Adrenal gland (tissue), 9 donors: ENCODE measurements at regions not wholly inside any gene's neighbourhood (a gene's known extent, or its start where the extent isn't known, plus 50 kb on each side); places are given as distances from the start of the nearest gene placed in this dataset.

Source experiments
- DNase-seq, 7 donors: peaks; one replicate each; pipeline ENCODE4 v3.0.0-alpha.2; 2019 to 2020
- H3K27ac ChIP-seq, 5 donors: fragments of 200-600 bp; sonication (generic) in 4 of 5; 1 replicate in 3 of 5; 2 replicates in 2 of 5; pipeline versions ENCODE4 v1.5.1 to v1.8.0; 2016 to 2020; ENCODE audit warnings: mild to moderate bottlenecking in 1 of 5
- H3K27me3 ChIP-seq: fragments of 200-600 bp; 2 replicates; pipeline ENCODE4 v1.8.0; 2021
- H3K36me3 ChIP-seq, 2 donors: fragments of 200-600 bp; replicated peaks in 1 of 2; 1 replicate in 1 of 2; 2 replicates in 1 of 2; pipeline versions ENCODE4 v1.5.1 to v1.8.0; 2018 to 2022
- H3K4me1 ChIP-seq, 2 donors: fragments of 200-600 bp; replicated peaks in 1 of 2; 1 replicate in 1 of 2; 2 replicates in 1 of 2; pipeline versions ENCODE4 v1.5.1 to v1.8.0; 2018 to 2021
- H3K4me3 ChIP-seq, 4 donors: fragments of 200-600 bp; sonication (generic) in 3 of 4; one replicate each; pipeline ENCODE4 v1.5.1; 2016 to 2018
- H3K9me3 ChIP-seq, 3 donors: fragments of 200-600 bp; sonication (generic) in 1 of 3; replicated peaks in 1 of 3; 1 replicate in 2 of 3; 2 replicates in 1 of 3; pipeline versions ENCODE4 v1.5.1 to v1.8.0; 2016 to 2021
- POLR2A ChIP-seq, 2 donors: fragments of 450-650 bp; IDR thresholded peaks; one replicate each; pipeline ENCODE4 v1.6.1; 2017; ENCODE audit warnings: antibody characterized with exemption in 2 of 2, mild to moderate bottlenecking in 2 of 2, moderate library complexity in 1 of 2
- WGBS, 4 donors: extraction: QIAGEN DNeasy Blood & Tissue Kit in 2 of 4; methylation state at CpG; one replicate each; pipeline versions ENCODE4 v1.1.5 to v1.1.7; 2013 to 2017; 5-methylcytosine and 5-hydroxymethylcytosine counted together
- intact Hi-C, 2 donors: fragments of 100-400 bp; cut with DNase I; formaldehyde crosslinking; loops; one replicate each; pipeline versions ENCODE4 v1.14.1 to v1.15.0; 2022 to 2023
- TF ChIP-seq, protein P1 (sequence below), 6 experiments: fragments of 450-650 bp in 4 of 6; fragments of 200-600 bp in 2 of 6; sonication (generic) in 1 of 6; IDR thresholded peaks; 1 replicate in 5 of 6; 2 replicates in 1 of 6; pipeline versions ENCODE4 v1.5.1 to v1.8.0; 2016 to 2021; ENCODE audit warnings: antibody characterized with exemption in 6 of 6, mild to moderate bottlenecking in 2 of 6, moderate library complexity in 1 of 6
- donor health status: healthy with polysubstance abuse.
- donor health status: Bipolar disorder and iron deficiency.
- donor health status: DM: yes; HTN: yes; CAD: no.
- donor health status: DM: no; HTN: no; CAD: no.
- donor health status: DM: no; HTN: no; CAD: no.

DNA sequence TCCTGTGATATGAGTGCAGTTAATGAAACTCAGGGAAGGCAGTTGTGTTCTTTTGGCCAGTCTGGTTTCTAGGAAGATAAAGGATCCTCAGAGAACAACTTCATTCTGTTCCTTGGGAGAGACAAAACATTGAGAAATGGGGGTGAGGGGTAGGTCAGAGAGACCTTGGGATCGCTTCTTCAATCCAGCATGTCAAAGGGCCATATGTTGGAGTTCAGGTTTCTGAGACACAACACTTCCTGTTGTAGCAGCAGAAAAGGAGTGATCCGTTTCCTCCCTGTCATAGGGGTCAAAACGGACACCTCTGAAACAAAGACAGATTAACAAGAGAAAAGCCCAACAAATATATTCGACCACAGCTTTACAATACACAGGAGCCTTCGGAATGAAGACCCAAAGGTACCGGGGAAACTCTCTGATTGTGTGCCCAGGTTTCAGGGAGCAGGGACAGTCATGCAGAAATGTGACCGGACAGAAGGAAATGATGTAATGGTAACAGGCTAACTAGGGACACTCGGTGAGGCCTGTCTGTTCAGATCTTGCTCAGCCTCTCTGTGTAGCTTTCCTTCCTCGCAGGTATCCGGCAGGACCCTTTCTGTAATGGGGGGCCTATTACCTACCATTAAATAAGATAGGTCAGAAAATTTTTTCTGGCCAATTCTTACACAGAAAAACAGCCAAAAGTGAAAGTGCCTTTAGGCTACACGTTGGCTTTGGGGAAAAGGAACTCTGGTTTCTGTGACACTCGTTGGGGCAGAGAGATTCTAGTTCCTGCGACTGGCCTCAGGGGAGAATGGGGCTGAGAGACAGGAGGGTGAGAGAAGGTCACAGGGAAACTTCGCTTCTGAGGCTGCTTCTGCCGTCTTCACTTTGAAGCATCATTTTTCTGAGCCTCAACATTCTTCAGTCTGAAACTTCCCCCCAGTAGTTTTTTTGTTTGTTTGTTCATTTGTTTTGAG, 103.3 kb upstream of the TLR3 start:
- 59 to 69% (median 67%) methylated on average over 15 of the region's 15 CpGs for WGBS, 4 donors
- TF ChIP-seq POLR2A (IDR thresholded peaks at IDR 0.05) = no peak
- TF ChIP-seq, protein P1, sequence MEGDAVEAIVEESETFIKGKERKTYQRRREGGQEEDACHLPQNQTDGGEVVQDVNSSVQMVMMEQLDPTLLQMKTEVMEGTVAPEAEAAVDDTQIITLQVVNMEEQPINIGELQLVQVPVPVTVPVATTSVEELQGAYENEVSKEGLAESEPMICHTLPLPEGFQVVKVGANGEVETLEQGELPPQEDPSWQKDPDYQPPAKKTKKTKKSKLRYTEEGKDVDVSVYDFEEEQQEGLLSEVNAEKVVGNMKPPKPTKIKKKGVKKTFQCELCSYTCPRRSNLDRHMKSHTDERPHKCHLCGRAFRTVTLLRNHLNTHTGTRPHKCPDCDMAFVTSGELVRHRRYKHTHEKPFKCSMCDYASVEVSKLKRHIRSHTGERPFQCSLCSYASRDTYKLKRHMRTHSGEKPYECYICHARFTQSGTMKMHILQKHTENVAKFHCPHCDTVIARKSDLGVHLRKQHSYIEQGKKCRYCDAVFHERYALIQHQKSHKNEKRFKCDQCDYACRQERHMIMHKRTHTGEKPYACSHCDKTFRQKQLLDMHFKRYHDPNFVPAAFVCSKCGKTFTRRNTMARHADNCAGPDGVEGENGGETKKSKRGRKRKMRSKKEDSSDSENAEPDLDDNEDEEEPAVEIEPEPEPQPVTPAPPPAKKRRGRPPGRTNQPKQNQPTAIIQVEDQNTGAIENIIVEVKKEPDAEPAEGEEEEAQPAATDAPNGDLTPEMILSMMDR (IDR thresholded peaks at IDR 0.05) = no peak
- peak in 1 of 7 donors; percentile 7 for DNase-seq
- no peaks in the 10 kb centered on the region for H3K9me3 ChIP-seq
- no peaks in the 10 kb centered on the region for H3K27me3 ChIP-seq
- H3K36me3 ChIP-seq = no peaks in the 10 kb centered on the region
- H3K4me1 ChIP-seq = peaks cover 4 to 13% of the 10 kb centered on the region in 2 donors
- peak overlapping the region in 1 of 4 donors; percentile 23 for H3K4me3 ChIP-seq
- intact Hi-C loops = no loop called here
- peak overlapping the region in 3 of 5 donors; percentile 23 to 75 (median 61) for H3K27ac ChIP-seq

DNA sequence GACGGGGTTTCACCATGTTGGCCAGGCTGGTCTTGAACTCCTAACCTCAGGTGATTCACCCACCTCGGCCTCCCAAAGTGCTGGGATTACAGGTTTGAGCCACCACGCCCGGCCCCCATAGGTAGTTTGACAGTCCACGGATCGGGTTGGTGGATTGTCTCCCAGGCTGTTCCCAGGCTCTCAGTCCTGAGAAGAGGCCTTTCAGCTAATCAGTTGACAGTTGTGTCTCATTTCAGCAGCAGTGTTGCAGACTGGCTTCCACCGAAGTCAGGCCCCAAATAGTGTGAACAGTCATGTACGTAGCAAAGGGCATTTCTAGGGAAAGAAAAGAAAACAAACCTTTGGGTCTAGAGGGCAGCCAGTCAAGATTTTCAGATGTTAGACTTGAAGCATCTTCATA, 102.4 kb upstream of the TLR3 start:
- WGBS, 4 donors = 84 to 95% (median 88%) methylated on average over 8 of the region's 8 CpGs
- H3K27ac ChIP-seq = peak overlapping the region in 1 of 5 donors; percentile 10
- H3K27me3 ChIP-seq = no peaks in the 10 kb centered on the region
- no peaks in the 10 kb centered on the region for H3K36me3 ChIP-seq
- no peak for DNase-seq
- peaks cover 4 to 13% of the 10 kb centered on the region in 2 donors for H3K4me1 ChIP-seq
- TF ChIP-seq, protein P1 (IDR thresholded peaks at IDR 0.05) = no peak
- no peak for TF ChIP-seq POLR2A (IDR thresholded peaks at IDR 0.05)
- no peaks in the 10 kb centered on the region for H3K9me3 ChIP-seq
- intact Hi-C loops = no loop called here
- H3K4me3 ChIP-seq = no peak overlapping the region

DNA sequence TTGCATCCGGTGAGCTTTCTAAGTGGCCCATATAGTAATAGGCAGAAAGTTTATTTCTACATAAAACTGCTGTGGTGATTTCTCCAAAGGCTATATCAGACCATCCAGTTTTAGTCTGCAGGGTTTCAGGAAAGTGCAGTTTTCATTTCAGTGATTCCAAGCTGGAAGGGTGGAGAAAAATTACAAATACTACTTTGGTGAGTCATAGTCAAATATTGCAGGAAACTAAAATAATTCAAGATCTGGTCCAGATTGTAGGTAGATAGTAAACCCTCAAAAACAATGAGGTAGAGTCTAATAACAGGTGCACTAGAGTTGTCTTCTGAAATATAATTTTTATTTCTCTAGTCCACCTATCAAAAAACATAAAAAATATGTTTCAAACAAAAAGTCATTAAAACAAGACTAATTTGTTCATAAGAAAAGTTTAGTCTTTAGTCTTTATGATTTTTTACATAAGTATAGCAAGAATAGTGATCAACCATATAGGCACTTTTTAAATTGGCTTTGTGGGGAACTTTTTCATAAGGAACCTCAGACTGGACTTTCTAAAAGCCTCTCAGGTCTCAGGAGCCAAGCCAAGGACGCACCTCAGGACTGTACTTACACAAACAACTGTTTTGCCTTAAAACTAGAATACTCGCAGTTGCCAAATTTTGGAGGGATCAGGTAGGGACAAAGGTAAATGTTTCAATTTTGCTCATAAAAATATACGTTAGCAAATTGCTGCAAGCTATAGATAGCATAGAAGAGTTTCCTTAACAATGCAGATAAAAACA, 101.8 kb upstream of the TLR3 start:
- Histone ChIP-seq H3K9me3 (no peaks in the 10 kb centered on the region), H3K4me1 (peaks cover 4 to 13% of the 10 kb centered on the region in 2 donors), H3K27me3 (no peaks in the 10 kb centered on the region), H3K4me3 (no peak overlapping the region), H3K36me3 (no peaks in the 10 kb centered on the region), H3K27ac (peak overlapping the region in 1 of 5 donors; percentile 10)
- no peak for DNase-seq
- no peak for TF ChIP-seq POLR2A (IDR thresholded peaks at IDR 0.05)
- TF ChIP-seq, protein P1 (IDR thresholded peaks at IDR 0.05) = no peak
- WGBS, 4 donors = 85 to 95% (median 86%) methylated on average over 4 of the region's 4 CpGs
- intact Hi-C loops = no loop called here

DNA sequence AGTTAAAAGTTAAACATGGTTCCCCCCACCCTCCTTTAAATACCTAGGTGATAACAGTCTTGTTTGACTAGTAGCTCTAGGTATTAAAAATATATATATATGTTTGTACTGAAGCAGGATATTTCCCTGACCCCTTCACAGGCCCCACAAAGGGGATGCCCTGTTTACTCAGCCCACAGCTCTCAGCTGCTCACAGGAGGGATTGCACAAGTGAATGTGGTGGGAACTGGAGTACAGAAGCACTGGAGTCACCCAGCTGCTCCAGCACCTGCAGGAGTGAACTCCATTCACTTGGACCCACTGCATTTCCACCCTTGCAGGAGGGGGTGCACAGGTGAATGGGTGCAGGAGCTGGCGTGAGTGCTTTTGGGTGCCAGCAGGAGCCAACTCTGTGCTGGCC, 99.3 kb upstream of the TLR3 start:
- Histone ChIP-seq H3K36me3 (no peaks in the 10 kb centered on the region), H3K4me1 (peaks cover 4 to 13% of the 10 kb centered on the region in 2 donors), H3K27ac (no peak overlapping the region), H3K9me3 (no peaks in the 10 kb centered on the region), H3K27me3 (no peaks in the 10 kb centered on the region), H3K4me3 (no peak overlapping the region)
- intact Hi-C loops = no loop called here
- no peak for DNase-seq
- TF ChIP-seq, protein P1 (IDR thresholded peaks at IDR 0.05) = no peak
- WGBS, 4 donors = 92 to 100% methylated on average over 1 of the region's 1 CpG; no CpG with 5 or more reads in 2 of the 4 donors
